ENCODE measurements at regions not wholly inside any gene's neighbourhood (a gene's known extent, or its start where the extent isn't known, plus 50 kb on each side); places are given as distances from the start of the nearest gene placed in this dataset.

GRCh38 chr4:130653842-130654241 is 1557.9 kb downstream of the C4orf33 start:
- DNase-seq (ENCODE audit: low read depth, low spot score) = no peak
- Histone ChIP-seq H3K27ac (ENCODE audit: low read length) (no peak overlapping the region), H3K4me3 (ENCODE audit: low read length) (no peak overlapping the region), H3K36me3 (ENCODE audit: control insufficient read depth, insufficient read depth, low read length) (no peaks in the 10 kb centered on the region), H3K9me3 (ENCODE audit: control insufficient read depth, insufficient read depth, low read length) (no peaks in the 10 kb centered on the region), H3K4me1 (ENCODE audit: control insufficient read depth, insufficient read depth, low read length) (no peaks in the 10 kb centered on the region), H3K27me3 (ENCODE audit: control insufficient read depth, insufficient read depth, low read length) (no peaks in the 10 kb centered on the region)
- no CpG with 5 or more reads among the region's 6 CpGs for WGBS (ENCODE audit: insufficient coverage, insufficient read length)

- Histone ChIP-seq H3K9me3 (ENCODE audit: control insufficient read depth, insufficient read depth, low read length) (no peaks in the 10 kb centered on the region), H3K27me3 (ENCODE audit: control insufficient read depth, insufficient read depth, low read length) (no peaks in the 10 kb centered on the region), H3K36me3 (ENCODE audit: control insufficient read depth, insufficient read depth, low read length) (no peaks in the 10 kb centered on the region), H3K4me1 (ENCODE audit: control insufficient read depth, insufficient read depth, low read length) (no peaks in the 10 kb centered on the region), H3K4me3 (ENCODE audit: low read length) (no peak overlapping the region), H3K27ac (ENCODE audit: low read length) (no peak overlapping the region)
- 100% methylated on average over 1 of the region's 2 CpGs for WGBS (ENCODE audit: insufficient coverage, insufficient read length)
- DNase-seq (ENCODE audit: low read depth, low spot score) = no peak
Observed at GRCh38 chr4:130659320-130659719, 1563.4 kb downstream of the C4orf33 start.

GRCh38 chr4:130668859-130669258 is 1572.9 kb downstream of the C4orf33 start:
- Histone ChIP-seq H3K4me1 (ENCODE audit: control insufficient read depth, insufficient read depth, low read length) (no peaks in the 10 kb centered on the region), H3K4me3 (ENCODE audit: low read length) (no peak overlapping the region), H3K36me3 (ENCODE audit: control insufficient read depth, insufficient read depth, low read length) (no peaks in the 10 kb centered on the region), H3K9me3 (ENCODE audit: control insufficient read depth, insufficient read depth, low read length) (no peaks in the 10 kb centered on the region), H3K27ac (ENCODE audit: low read length) (no peak overlapping the region), H3K27me3 (ENCODE audit: control insufficient read depth, insufficient read depth, low read length) (no peaks in the 10 kb centered on the region)
- no CpG with 5 or more reads among the region's 3 CpGs for WGBS (ENCODE audit: insufficient coverage, insufficient read length)
- no peak for DNase-seq (ENCODE audit: low read depth, low spot score)

GRCh38 chr4:130675266-130675665 is 1579.3 kb downstream of the C4orf33 start:
- H3K36me3 ChIP-seq (ENCODE audit: control insufficient read depth, insufficient read depth, low read length) = no peaks in the 10 kb centered on the region
- DNase-seq (ENCODE audit: low read depth, low spot score) = no peak
- H3K27ac ChIP-seq (ENCODE audit: low read length) = no peak overlapping the region
- no peaks in the 10 kb centered on the region for H3K27me3 ChIP-seq (ENCODE audit: control insufficient read depth, insufficient read depth, low read length)
- H3K4me3 ChIP-seq (ENCODE audit: low read length) = no peak overlapping the region
- H3K4me1 ChIP-seq (ENCODE audit: control insufficient read depth, insufficient read depth, low read length) = no peaks in the 10 kb centered on the region
- WGBS (ENCODE audit: insufficient coverage, insufficient read length) = no CpG with 5 or more reads among the region's 2 CpGs
- no peaks in the 10 kb centered on the region for H3K9me3 ChIP-seq (ENCODE audit: control insufficient read depth, insufficient read depth, low read length)

GRCh38 chr4:130689181-130689580 is 1593.2 kb downstream of the C4orf33 start:
- Histone ChIP-seq H3K27ac (ENCODE audit: low read length) (no peak overlapping the region), H3K36me3 (ENCODE audit: control insufficient read depth, insufficient read depth, low read length) (no peaks in the 10 kb centered on the region), H3K4me3 (ENCODE audit: low read length) (no peak overlapping the region), H3K9me3 (ENCODE audit: control insufficient read depth, insufficient read depth, low read length) (no peaks in the 10 kb centered on the region), H3K4me1 (ENCODE audit: control insufficient read depth, insufficient read depth, low read length) (no peaks in the 10 kb centered on the region), H3K27me3 (ENCODE audit: control insufficient read depth, insufficient read depth, low read length) (no peaks in the 10 kb centered on the region)
- no peak for DNase-seq (ENCODE audit: low read depth, low spot score)

GRCh38 chr4:130698251-130698650 is 1602.3 kb downstream of the C4orf33 start:
- WGBS (ENCODE audit: insufficient coverage, insufficient read length) = 100% methylated on average over 1 of the region's 2 CpGs
- Histone ChIP-seq H3K4me3 (ENCODE audit: low read length) (no peak overlapping the region), H3K27ac (ENCODE audit: low read length) (no peak overlapping the region), H3K27me3 (ENCODE audit: control insufficient read depth, insufficient read depth, low read length) (no peaks in the 10 kb centered on the region), H3K9me3 (ENCODE audit: control insufficient read depth, insufficient read depth, low read length) (no peaks in the 10 kb centered on the region), H3K36me3 (ENCODE audit: control insufficient read depth, insufficient read depth, low read length) (no peaks in the 10 kb centered on the region), H3K4me1 (ENCODE audit: control insufficient read depth, insufficient read depth, low read length) (no peaks in the 10 kb centered on the region)
- no peak for DNase-seq (ENCODE audit: low read depth, low spot score)

- no peak for DNase-seq (ENCODE audit: low read depth, low spot score)
- H3K4me3 ChIP-seq (ENCODE audit: low read length) = no peak overlapping the region
- no peaks in the 10 kb centered on the region for H3K36me3 ChIP-seq (ENCODE audit: control insufficient read depth, insufficient read depth, low read length)
- no peak overlapping the region for H3K27ac ChIP-seq (ENCODE audit: low read length)
- H3K27me3 ChIP-seq (ENCODE audit: control insufficient read depth, insufficient read depth, low read length) = no peaks in the 10 kb centered on the region
- H3K4me1 ChIP-seq (ENCODE audit: control insufficient read depth, insufficient read depth, low read length) = no peaks in the 10 kb centered on the region
- no peaks in the 10 kb centered on the region for H3K9me3 ChIP-seq (ENCODE audit: control insufficient read depth, insufficient read depth, low read length)
- no CpG with 5 or more reads among the region's 5 CpGs for WGBS (ENCODE audit: insufficient coverage, insufficient read length)
Observed at GRCh38 chr4:130699004-130699403, 1603.1 kb downstream of the C4orf33 start.

- H3K9me3 ChIP-seq (ENCODE audit: control insufficient read depth, insufficient read depth, low read length) = no peaks in the 10 kb centered on the region
- no peak for DNase-seq (ENCODE audit: low read depth, low spot score)
- H3K4me3 ChIP-seq (ENCODE audit: low read length) = no peak overlapping the region
- 100% methylated on average over 1 of the region's 8 CpGs for WGBS (ENCODE audit: insufficient coverage, insufficient read length)
- no peaks in the 10 kb centered on the region for H3K36me3 ChIP-seq (ENCODE audit: control insufficient read depth, insufficient read depth, low read length)
- no peaks in the 10 kb centered on the region for H3K4me1 ChIP-seq (ENCODE audit: control insufficient read depth, insufficient read depth, low read length)
- H3K27ac ChIP-seq (ENCODE audit: low read length) = no peak overlapping the region
- H3K27me3 ChIP-seq (ENCODE audit: control insufficient read depth, insufficient read depth, low read length) = no peaks in the 10 kb centered on the region
Observed at GRCh38 chr4:130703211-130703935, 1607.4 kb downstream of the C4orf33 start.

- Histone ChIP-seq H3K4me1 (ENCODE audit: control insufficient read depth, insufficient read depth, low read length) (no peaks in the 10 kb centered on the region), H3K27ac (ENCODE audit: low read length) (no peak overlapping the region), H3K4me3 (ENCODE audit: low read length) (no peak overlapping the region), H3K9me3 (ENCODE audit: control insufficient read depth, insufficient read depth, low read length) (no peaks in the 10 kb centered on the region), H3K36me3 (ENCODE audit: control insufficient read depth, insufficient read depth, low read length) (no peaks in the 10 kb centered on the region), H3K27me3 (ENCODE audit: control insufficient read depth, insufficient read depth, low read length) (no peaks in the 10 kb centered on the region)
- no peak for DNase-seq (ENCODE audit: low read depth, low spot score)
Observed at GRCh38 chr4:130705023-130705422, 1609.1 kb downstream of the C4orf33 start.

GRCh38 chr4:130712038-130712437 is 1616.1 kb downstream of the C4orf33 start:
- DNase-seq (ENCODE audit: low read depth, low spot score) = no peak
- no peak overlapping the region for H3K27ac ChIP-seq (ENCODE audit: low read length)

GRCh38 chr4:130714006-130714405 is 1618.1 kb downstream of the C4orf33 start:
- Histone ChIP-seq H3K9me3 (ENCODE audit: control insufficient read depth, insufficient read depth, low read length) (no peaks in the 10 kb centered on the region), H3K27ac (ENCODE audit: low read length) (no peak overlapping the region), H3K4me1 (ENCODE audit: control insufficient read depth, insufficient read depth, low read length) (no peaks in the 10 kb centered on the region), H3K27me3 (ENCODE audit: control insufficient read depth, insufficient read depth, low read length) (no peaks in the 10 kb centered on the region), H3K36me3 (ENCODE audit: control insufficient read depth, insufficient read depth, low read length) (no peaks in the 10 kb centered on the region), H3K4me3 (ENCODE audit: low read length) (no peak overlapping the region)
- WGBS (ENCODE audit: insufficient coverage, insufficient read length) = no CpG with 5 or more reads among the region's 1 CpG
- no peak for DNase-seq (ENCODE audit: low read depth, low spot score)

More at GRCh38 chr4:130712038-130712437, 1616.1 kb downstream of the C4orf33 start:
- no peak overlapping the region for H3K4me3 ChIP-seq (ENCODE audit: low read length)
- no peaks in the 10 kb centered on the region for H3K36me3 ChIP-seq (ENCODE audit: control insufficient read depth, insufficient read depth, low read length)
- no peaks in the 10 kb centered on the region for H3K27me3 ChIP-seq (ENCODE audit: control insufficient read depth, insufficient read depth, low read length)
- no CpG with 5 or more reads among the region's 1 CpG for WGBS (ENCODE audit: insufficient coverage, insufficient read length)
- H3K9me3 ChIP-seq (ENCODE audit: control insufficient read depth, insufficient read depth, low read length) = no peaks in the 10 kb centered on the region
- H3K4me1 ChIP-seq (ENCODE audit: control insufficient read depth, insufficient read depth, low read length) = no peaks in the 10 kb centered on the region

Measured in iPS DF 6.9 (cell line).